Medulla oblongata (tissue), 1 donor: ENCODE measurements at regions not wholly inside any gene's neighbourhood (a gene's known extent, or its start where the extent isn't known, plus 50 kb on each side); places are given as distances from the start of the nearest gene placed in this dataset.

Experiments
- DNase-seq: peaks from one replicate; pipeline ENCODE4 v3.0.0-alpha.2; 2015; ENCODE audit errors: extremely low spot score

DNA sequence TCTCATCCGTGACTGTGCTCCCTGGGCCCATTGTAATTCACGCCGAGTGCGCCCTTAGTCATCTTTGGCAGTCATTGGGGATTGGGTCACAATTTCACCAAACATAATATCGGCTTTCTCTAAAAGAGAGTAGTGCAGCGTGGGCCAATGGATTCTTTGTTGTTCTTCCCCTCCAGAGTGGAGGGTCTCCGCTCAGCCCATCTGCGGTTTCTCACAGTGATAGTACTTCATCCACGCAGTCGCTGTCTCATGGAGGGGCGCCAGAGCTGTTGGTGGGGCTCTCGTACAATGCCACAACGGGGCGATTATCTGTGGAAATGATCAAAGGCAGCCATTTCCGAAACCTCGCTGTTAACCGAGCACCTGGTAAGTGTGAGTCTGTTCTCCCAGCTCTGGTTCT is 321.8 kb downstream of the SNAPC1 start:
- DNase-seq = peak; percentile 30

GRCh38 chr14:62087191-62087590 is 325.0 kb downstream of the SNAPC1 start:
- DNase-seq = no peak

GRCh38 chr14:62093736-62094135 is 331.5 kb downstream of the SNAPC1 start:
- no peak for DNase-seq

DNA sequence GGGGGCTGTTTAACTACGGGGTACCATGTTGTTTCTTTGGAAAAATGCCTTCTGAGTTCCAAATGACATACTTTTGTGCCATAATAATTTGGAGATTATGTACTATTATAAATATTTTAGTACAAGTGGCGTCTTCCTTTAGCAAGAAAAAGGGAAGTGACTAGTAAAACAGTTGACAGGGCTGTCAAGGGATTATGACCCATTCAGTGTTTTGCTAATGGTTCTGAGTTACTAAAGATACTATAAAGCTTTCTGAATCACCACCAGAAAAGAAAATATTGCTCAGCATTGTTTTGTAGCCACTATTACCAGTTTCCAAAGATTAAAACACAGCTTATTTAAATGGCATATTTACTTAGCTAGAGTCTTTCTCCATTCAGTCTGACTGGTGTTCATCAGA is 334.9 kb downstream of the SNAPC1 start:
- no peak for DNase-seq

DNA sequence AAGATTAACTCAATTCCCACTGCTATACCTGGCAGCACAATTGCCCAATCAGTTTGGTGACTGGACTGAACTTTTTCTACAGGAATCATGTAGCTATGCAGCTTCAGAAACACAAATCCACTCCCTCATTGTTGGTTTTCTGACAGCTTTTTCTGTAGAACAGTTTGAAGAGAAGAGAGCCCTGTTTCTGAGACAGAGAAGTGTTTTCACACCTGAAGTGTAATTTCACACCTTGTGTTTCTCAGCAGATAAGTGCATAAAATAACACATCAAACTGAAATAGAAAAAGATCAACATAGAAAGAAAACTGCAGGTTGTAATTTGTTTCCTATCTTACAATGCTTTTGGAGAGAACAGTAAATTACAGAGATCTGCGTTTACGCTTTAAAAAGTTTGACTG is 335.6 kb downstream of the SNAPC1 start:
- DNase-seq = no peak

DNA sequence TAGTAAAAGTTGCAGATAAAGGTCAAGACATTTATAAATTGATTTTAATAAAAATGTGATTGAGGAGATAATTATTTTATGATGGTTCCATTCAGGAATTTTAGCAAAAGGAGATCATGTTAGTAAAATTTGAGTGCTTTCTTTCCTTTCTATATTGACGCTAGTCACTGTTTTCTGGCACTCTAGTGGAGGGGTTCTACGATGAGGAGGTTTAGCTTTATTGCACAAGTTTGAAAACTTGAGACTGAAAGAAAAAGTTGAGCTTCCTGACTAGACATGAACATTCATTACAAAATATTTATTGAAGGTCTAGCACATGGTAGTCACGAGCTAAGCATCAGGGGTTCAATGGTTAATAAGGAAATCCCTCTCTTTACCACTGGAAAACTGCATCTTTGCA is 336.1 kb downstream of the SNAPC1 start:
- DNase-seq = no peak

DNA sequence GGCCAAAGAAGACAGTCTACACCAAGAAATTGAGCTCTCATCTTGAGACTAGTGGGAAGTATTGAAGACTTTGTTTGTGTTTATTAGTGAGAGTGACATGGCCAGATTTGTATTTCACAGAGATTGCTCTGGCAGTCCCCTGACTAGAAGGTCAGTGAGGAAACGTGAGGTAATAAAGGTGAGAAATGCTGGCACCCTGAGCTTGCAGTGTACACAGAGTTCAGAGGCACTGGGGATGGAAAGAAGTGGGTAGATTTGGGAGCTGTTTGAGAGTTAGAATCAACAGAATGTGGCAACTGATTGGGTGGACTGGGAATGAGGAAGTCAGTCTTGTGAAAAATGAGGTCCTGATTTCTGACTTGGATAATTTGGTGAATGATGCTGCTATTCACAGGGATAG is 336.9 kb downstream of the SNAPC1 start:
- DNase-seq = no peak

DNA sequence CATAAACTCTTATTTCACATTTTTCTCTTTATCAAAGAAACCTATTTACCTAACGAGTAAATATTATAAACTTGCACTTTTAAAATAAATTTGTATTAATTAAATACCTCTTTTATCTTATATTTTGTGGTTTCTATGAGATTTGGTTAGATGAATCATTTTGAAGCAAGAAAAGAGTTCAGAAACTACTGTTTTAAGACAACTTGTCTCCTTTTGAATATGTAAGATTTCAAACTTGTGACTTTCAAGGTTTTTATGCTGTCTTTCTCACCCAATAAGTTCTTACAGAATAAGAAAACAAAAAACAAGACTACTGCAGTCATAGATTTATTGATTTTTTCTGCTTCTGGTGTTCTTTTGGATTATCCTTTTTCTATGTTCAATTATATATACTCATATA is 339.0 kb downstream of the SNAPC1 start:
- no peak for DNase-seq

DNA sequence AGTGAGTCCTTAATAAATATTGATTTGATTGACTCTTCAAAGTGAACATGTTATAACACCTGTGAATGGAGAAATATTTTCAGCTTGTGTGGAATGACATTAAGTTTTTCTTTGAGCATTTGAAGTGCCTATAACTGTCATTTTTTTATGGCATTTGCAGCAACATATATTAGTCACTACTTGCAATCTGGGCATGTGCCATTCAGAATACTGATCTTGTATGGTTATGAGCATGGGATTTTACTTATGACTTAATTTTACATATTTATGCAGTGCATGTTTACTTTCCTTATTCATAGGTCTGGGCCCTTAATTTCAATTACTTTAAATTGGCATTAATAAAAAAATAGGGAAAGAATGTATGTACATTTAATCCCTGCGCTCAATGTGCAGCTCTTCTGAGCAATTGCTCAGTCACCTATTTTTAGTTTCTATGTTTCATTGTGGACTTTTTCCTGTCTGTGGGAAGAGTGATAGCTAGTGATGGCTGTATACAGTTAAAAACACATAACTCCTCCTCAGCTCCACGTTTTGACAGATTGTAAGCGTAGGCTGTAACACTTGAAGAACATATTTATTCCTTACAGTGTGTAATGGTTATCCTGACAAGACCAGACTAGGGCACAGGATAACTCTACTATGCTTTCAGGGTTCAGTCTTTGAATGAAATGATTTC is 339.6 kb downstream of the SNAPC1 start:
- DNase-seq = no peak

DNA sequence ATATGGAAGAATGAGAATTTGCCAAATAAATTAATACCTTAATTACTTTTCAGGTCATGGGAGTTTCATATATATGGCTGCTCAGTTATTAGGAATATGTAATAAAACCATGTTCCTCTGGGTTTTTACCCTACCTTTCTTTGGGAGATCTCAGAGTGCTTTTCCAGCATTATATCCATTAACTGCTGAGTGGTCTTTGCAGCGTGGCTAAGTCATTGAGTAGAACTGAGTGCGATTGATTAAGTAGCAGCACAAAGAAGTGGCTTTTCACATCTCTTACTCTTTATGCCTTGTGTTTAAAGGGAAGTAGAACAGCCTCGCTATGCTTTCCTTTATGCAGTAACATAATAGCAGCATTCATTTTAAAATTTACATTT is 340.1 kb downstream of the SNAPC1 start:
- no peak for DNase-seq

DNA sequence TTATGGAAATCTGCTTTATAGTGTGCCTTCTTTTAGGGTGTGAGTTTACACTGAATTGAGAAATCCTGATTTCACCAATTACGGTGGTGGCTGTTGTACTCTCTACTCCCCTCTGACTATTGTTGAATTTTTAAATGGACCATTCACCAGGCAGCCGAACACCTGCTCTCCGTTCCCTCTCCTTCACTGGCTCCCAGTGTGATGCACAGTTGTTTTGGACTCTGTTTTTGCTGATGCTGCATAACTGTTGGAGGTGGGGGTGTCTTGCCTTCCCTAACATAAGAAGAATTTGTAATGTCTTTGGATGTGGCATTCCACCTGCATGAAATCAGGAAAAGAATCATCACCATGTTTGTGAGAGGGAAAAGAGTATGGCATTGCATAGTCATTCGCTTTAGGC is 341.2 kb downstream of the SNAPC1 start:
- DNase-seq = no peak

DNA sequence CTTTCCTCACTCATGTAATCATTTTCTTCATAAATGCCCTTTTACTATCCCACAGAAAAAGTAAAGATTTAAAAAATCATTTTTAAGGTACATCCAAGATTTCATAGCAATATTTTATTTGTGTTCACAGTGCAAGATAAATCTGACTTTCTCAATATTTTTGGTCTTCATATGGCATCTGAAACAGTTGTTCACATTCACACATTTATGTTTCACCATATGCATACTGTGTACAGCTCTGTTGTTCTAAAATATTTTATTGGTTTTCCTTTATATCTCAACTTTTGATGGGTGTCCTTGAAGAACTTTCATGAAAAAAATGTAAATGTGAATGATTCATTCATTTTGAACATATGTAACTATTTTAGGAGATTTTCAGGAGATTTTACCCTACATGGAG is 348.7 kb downstream of the SNAPC1 start:
- DNase-seq = no peak

DNA sequence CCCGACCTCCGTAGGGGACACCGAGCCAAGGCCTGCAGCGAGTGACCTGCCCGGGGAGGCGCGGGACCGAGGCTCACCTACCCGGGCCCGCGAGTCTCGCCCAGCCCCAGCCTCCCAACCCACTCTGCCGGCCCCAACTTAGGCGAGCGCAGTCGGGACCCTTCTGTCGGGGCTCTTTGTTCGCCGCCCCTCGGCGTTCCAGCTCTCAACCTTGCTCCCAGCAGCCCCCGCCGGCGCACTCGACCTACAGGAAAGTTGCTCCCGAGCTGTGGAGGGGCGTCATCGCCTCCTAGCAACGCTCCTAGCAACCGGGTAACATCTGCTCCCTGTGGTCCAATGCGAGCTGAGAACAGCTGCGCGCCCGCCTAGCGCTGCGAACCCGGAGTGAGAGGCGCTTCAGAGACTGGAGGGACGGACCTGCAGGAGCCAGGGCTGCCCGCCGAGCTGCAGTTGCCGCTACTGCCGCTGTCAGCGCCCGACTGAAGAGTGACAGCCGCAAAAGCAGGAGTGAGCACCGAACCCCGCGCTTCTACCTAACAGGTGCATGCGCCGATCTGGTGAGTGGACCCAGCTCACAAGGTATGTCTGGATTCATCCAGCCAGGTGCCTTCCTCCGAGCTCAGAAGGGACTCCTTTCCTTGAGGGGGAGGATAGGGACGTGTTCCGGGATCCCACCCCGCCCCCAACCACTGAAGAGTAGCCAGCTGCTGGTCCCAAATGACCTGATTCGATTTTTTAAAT is 355.0 kb downstream of the SNAPC1 start:
- DNase-seq = peak; percentile 57

DNA sequence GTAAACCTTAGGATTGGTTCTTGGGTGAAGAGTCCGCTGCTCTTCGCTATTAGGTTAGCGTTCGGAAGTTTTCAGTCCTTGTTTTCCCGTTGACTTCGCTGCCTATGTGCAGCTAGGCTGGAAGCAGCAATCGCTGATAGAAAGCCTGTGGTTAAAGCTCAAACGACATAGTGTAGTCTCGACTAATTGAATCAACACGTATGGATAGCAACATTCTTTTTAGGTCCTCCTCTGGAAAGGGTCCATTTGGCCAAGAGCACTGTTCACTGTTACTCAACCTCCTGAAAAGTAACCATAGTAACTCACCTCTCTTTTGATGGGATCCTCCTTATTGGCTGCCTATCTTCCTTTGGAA is 355.5 kb downstream of the SNAPC1 start:
- DNase-seq = no peak

DNA sequence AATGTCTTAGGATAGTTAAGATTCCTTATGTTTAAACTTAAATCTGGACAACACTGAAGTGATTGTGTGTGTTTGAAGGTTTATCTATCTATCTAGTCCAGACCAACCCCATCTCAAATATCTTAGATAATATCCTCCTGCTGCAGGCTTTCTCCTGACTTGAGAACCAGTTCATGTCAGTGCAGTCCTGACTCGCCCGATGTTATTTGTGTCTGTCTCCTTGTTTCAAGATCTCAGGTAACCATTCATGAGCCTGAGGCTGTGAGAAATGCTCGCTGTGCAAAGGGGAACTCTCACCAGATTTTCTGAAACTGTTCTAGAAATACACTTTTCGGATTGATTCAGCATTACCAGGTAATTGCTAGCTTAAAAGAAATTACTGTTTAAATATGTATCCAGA is 356.2 kb downstream of the SNAPC1 start:
- DNase-seq = no peak

DNA sequence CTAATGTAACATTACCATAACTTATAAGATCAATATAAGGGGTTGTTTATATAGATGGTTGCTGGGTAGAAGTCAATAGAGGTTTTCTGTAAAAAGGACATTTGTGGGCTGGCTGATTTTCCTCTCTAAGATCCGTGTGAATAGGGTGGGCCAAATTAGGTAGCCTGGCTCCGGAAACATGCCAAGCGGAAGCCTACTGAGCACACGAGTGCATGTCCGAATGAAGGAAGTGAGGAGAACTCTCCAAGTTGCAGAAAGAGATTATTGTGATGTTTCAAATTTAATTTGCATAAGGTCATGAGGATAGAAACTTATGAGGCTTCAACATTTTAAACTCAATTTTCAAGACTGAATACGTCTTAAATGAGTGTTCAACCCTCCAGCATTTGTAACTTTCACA is 356.7 kb downstream of the SNAPC1 start:
- no peak for DNase-seq

DNA sequence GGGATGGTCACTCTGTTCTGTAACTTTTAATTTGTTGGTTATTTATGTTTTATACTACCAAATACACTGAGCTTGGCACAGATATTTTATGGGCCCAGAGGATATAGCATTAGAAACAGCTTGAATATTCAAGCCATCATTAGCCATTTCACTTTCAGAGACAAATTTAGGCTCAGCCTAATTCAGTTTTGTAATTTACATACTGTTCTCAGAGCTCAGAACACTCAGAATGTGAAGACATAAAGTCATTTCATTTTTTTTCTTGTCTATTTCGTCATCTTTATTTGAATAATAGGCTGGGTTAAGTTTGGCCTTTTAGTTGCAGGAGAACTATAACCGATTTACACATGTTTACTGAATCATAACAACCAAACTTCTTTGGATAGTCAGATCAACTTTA is 361.7 kb downstream of the SNAPC1 start:
- no peak for DNase-seq

- no peak for DNase-seq
Measured at GRCh38 chr14:62125793-62126192, 363.6 kb downstream of the SNAPC1 start.

DNA sequence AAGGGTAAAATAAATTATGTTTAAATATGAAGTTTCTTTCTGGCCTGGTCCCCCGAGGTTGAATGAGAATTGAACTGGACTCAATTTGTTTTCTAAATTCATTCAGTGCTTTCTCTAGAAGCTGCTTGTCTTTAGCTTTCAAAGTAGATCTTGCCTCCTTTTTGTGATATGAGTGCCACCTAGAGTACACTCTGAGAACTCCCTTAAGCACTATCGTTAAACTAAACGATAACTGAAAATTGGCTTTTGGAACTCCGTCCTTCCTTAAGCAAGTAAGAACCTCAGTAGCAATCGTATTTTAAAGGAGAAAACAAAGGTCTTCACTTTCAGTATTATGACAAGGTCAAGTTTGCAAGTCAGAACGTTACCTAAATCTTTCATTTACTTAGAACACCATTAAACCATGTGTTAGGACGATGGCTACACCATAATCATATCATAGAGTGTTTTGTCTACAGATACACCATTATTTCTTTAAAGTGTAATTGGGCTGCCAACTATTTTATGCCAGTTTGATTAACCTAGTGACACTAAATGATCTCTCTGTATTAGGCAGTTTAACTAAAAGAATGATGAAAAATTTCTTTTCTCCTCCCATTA is 364.8 kb downstream of the SNAPC1 start:
- peak; percentile 80 for DNase-seq

DNA sequence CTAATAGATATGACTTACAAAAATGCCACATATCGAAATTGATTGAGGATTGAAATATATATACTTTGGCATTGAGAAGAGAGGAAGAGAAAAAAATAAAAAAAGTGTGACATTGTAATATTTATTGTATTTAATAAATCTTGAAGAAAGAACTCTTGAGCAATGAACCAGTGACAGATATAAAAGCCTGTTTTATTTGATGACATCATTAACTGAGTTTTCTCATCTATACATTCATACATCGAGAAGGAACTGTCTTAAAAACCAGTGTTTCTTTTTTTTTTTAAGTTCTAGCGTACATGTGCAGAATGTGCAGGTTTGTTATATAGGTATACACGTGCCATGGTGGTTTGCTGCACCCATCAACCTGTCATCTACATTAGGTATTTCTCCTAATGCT is 368.2 kb downstream of the SNAPC1 start:
- no peak for DNase-seq

DNA sequence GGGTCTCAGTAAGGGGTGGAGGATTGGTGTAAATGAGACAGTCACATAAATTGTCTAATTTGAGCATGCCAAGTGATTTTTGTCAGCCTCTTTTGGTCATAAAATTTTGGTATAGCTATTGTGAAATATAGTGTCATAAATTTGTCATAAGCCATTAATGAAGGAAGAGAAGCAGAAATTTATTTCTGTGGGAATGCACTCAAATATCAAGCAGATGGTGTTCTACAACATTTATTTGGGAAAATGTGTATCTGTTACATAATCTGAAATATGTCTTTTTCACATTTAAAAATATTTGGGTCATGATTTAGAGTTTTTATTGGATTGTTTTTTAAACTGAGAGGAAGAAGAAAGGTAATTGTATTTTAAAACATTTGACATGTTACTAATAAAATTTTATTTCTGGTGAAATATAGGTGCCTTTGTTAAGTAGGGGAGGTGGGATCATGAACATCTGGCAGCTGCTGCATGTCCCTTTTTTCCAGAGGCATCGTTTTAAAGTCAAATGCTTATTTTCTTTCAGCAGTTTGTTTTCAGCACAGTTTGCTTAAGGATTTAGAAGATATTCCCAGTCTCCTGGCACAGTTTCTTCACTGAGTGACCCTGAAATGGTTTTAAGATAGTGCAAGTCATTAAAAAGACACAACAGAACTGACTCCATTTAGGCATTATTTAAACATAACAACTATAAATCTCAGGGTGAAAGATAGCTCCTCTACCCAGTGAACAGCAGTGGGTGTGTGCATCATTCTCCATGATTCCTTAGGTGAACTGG is 371.7 kb downstream of the SNAPC1 start:
- DNase-seq = no peak

DNA sequence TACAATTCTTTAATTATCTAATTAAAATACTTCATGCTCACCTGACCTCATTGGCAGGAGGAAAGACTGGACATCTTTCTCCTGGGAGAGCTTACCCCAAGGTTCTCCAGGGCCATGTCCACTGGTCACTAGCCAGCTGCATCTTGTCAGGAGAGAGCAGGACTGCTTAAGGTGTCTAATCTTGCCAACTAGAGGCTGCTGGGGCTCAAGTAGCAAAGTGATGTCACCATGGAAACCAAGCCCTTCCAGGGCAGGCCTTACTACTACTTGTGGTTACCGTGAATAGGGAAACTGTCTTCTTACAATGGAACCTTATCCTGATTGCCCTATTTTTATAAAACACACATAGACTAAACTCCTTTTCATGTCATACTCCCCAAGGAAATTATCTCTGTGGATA is 376.4 kb downstream of the SNAPC1 start:
- no peak for DNase-seq

GRCh38 chr14:62141139-62141538 is 378.9 kb downstream of the SNAPC1 start:
- no peak for DNase-seq
